ENCODE measurements at regions not wholly inside any gene's neighbourhood (a gene's known extent, or its start where the extent isn't known, plus 50 kb on each side); places are given as distances from the start of the nearest gene placed in this dataset.

DNA sequence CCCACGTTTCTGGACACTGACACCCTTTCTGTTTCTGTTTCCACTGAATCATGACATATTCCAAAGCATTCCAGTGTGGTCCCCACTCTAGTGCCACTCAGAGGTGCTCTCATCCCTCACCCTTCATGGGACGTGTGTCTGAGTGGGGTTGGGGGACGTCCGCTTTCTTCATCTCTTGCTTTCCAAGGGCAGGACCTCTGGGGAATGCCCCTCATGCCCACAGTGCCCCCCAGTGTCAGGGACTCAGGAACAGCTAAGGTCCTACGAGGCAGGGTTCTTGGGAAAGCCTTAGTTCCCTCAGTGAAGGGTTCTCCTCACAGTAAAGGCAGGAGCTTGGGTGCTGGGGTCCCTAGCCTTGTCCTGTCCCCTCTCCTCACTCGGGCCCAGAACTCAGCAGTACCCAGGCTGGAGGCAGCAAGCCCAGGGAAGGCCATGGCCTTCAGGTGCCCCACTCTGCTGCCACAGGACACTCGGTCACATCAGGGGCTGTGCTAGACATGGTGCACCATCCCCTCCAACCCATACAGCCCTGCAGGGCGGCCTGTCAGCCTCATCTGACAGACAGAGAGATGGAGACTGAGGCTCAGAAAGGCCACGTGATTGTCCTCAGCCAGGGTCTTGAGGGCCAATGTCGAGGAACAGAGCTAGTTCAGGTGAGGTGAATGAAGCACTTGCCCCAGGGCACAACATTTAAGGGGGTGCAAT is 261.0 kb downstream of the TLE3 start:
- no peak for DNase-seq (ENCODE audit: low read depth, low spot score)

DNA sequence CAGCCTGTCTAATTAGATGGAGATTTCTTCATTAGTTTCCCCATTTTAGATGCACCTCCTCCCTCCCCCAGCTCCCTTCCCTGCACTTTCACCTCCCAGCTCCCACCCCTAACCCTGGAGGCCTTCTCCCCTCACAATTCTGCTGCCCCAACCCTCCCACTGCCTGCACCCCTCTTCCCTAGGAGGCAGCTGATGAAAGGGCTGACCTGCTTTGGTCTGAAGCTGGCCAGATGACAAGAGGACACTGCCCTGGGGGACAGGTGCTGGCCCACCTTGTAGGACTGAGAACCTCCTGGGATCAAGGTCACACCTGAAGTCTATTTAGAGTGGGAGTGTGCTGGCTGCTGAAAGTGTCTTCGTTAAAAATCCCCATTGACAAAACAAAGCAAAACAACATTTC is 259.4 kb downstream of the TLE3 start:
- no peak for DNase-seq (ENCODE audit: low read depth, low spot score)

DNA sequence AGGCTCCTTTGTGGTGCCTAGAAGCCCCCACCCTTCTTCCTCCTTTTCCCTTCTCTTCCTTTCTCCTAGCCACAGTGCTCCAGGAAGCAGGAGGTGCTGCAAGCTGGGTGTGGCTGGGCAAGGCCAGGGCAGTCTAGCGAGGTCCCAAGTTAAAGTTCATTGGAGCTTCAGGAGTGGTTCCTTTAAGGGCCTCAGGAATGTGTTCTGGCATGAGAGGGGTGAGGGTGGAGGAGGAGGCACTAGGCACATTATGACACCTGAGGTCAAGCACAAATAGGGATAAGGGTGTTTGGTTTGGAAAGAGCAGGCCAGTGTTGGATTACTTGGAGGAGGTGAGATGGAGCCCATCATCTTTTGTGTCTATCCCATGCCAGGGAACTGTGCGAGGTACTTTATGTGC is 258.7 kb downstream of the TLE3 start:
- DNase-seq (ENCODE audit: low read depth, low spot score) = no peak

DNA sequence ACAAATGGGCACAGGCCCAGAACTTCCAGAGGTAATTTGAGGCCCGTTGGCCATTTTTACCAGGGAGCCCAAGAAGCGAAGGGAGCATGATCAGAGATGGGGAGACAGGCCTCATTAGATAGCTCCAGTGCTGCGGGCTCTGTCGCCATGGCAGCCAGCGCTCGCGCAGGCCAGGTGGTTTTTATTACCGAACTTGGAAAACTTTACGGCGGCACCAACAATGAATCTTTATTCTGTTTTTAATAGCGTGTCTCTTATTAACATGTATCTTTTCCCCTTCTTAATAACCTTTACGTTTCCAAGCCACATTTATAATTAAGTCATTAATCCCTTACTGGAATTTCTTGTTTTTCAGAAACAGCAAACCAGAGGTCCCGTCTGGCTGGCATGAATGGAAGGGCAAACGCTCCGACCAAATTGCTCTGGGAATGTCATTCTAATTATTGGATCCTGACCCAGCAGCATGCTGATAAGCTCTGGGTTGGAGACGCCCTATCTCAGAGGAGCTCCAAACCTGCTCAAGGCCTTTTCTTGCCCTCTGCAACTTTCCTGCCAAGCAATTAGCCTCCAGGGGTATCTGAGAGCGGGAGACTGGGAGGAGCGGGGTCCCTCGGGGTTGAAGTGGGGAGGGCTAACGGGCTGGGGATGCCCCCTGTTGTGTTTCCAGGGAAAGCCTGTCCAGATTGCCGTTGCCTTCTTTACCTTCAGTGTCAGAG is 256.4 kb downstream of the TLE3 start:
- no peak for DNase-seq (ENCODE audit: low read depth, low spot score)

DNA sequence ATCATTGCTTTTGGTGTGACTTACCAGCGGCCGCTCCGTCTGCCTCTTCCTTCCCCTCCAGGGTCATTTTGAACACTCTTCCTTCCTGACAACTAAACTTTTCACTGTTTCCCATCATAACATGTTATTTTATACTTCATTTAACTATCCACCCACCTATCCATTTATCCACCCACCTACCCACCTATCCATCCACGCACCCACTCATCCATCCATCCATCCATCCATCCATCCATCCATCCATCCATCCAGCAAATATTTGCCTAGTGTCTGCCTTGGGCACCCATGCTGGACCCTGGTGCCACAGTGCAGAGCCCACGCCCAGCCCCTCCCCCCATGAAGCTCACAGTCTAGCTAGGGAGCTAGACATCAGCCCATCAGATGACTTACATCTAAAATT is 254.9 kb downstream of the TLE3 start:
- no peak for DNase-seq (ENCODE audit: low read depth, low spot score)

DNA sequence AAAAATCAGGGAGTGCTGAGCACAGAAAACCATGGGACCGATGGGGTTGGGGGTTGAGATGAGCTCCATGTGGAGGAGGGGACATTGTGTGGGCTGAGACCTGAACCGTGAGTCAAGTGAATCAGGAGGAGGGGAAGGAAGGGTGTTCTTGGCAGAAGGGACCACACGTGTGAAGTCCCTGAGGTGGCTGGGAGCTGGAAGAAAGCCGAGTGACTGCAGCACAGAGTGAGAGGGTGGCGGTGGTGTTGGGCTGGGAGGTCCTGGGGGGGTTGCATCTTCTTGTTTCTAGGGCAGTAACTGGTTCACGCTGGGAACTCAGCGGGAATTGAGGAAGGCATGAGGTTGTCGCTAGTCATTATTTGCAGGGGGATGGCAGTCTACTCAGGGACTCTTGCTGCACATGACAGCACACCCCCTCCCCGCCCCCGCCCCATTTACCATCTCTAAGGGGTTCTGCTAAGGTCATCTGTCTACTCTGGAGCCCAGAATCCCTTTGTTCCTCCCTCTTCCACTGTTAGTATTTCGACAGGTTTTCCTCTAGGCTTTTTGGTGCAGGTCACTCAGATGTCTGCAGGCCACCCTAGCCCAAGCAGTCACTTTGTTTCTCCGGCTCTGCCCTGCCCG is 254.3 kb downstream of the TLE3 start:
- DNase-seq (ENCODE audit: low read depth, low spot score) = no peak

DNA sequence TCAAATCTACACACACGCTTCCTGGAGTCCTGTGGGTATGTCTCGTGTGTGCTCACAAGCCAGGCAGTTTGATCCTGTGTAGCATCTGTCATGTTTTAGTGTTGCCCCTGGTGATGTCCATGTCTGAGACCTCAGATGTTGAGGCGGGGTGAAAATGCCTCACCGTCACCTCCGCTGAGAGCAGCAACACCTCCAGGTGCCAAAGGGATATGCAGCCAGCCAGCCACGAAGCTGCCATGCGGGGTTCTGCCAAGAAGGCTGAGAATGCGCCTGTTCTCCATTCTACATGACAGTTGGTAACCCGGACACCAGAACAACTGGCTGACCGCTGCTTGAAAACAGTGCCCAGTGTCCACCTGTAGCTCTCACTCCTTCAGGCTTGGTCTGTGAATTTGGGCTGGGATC is 253.8 kb downstream of the TLE3 start:
- no peak for DNase-seq (ENCODE audit: low read depth, low spot score)

DNA sequence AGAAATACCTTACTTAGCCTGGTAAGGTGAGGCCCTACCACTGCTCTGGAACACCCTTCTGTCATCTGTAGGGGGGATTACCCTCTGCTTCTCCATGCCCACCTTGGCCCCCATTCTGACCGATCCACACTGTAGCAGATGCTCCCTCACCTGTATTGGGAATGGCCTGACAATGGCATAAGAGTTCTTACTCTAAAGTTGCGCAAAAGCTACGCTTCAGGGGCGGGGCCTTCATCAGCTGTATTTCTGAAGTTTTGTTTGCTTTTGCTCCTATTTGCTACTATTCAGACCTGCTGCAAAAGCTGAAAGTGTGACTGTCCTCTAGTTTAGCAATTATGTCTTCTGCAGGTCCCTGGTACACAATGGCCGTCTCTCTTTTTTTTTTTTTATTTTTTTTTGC is 252.6 kb downstream of the TLE3 start:
- DNase-seq (ENCODE audit: low read depth, low spot score) = no peak

DNA sequence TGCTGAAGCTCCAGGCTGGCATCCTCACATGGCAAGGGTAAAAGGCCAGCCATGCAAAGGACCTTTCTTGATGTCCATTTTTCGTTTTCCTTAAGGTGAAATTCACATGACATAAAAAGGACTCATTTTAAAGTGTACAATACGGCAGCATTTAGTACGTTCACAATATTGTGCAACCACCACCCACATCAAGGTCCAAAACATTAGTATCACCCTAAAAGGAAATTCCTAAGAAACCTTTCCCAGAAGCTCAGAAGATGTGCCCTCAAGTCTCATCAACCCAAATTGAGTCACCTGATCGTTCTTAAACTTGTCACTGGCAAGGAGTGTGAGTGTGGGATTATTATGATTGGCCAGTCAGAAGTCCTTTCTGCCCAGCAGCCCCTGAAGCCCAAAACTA is 250.1 kb downstream of the TLE3 start:
- DNase-seq (ENCODE audit: low read depth, low spot score) = no peak

DNA sequence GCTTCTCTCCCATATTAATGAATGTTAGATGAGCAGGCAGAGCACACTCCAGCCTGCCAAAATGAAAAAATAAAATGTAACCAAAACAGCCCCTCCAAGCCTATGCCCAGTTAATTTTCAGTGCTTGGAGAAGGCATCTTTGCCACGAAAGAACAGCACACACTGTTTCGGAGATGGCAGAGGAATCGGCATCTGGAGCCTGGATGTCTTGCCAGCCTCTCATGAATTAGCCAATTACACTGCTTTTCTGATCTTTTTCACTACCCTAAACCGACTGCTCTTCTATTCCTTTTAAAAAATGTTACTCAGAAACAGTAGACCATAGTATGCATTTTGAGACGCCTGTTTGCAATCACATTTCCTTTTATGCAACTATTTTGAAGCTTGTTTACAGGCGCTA is 249.6 kb downstream of the TLE3 start:
- DNase-seq (ENCODE audit: low read depth, low spot score) = no peak

DNA sequence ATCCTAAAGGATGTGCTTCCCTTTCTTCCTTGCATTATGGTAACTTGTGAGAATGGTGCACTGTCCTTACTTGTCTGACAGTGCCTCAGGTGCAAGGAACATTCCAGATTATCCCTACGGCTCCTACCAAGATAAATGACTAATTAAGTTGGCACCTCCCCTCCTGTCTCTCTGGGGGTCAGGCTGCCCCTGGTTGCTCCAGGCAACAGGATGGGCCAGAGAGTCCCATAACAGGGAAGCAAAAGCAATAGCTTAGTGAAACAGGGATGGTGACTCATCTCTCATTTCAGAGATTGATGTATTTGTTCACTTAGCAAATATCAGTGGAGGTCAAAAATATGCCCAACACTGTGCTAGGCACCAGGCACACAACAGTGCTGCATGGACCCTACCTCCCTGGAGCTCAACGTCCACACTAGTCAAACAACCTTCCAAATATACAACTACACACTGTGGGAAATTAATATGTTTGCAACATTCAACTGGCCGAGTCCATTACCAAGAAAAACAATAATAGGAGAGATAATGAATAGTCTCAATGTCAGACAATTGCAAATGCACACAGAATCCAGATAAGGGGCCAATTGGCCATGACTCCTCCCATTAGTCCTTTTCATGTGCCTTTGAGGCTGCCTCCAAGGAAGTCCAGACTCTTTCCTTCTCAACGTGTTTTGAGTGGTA is 249.0 kb downstream of the TLE3 start:
- no peak for DNase-seq (ENCODE audit: low read depth, low spot score)

DNA sequence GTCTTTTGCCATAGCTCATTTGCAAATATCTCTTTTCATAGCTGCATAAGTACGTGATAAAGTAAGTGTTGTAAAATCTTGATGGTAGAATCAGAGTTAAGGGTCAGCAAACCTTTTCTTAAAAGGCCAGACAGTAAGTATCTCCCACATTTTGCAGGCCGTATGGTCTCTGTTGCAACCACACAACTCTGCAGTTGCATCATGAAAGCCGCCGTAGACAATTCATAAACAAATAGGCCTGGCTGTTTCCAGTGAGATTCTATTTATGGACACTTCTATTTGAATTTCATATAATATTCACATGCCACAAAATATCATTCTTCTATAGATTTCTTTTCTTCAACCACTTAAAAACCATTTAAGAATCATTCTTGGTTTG is 248.5 kb downstream of the TLE3 start:
- no peak for DNase-seq (ENCODE audit: low read depth, low spot score)

DNA sequence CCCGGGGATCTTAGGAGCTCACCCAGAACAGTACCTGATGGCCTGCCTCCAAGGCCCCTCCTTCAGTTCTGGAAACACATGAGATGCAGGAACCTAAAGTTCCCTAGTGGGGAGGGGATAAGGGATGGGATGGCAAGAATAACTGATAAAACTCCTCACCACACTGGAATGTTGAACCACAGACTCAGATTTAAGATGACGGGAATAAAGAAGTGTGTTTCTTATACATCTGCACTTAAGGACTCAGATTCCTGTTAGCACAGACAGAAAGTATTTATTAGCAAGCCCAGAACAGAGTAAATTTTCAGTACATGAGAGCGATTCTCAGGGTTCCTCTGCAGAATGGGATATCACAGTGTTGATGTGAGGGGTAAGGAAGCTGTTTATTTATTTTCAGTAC is 245.2 kb downstream of the TLE3 start:
- no peak for DNase-seq (ENCODE audit: low read depth, low spot score)

DNA sequence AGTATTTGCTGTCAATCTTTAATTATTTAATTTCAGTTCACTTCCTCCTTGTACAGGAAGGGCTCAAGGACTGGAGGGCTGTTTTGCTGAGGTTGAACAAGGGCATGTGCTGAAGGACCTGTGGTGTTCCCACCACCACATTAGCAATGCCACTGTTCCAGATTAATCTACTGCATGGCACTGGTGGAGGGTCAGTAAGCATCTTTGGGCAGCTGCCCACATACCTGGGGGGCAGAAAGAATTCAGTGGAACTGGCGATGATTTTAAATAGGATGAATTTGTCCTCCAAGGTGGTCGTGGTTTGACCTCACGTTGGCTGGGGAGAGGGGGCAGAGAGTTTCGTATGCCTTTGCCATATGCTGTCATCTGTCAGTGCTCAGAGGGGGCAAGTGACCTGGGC is 244.8 kb downstream of the TLE3 start:
- no peak for DNase-seq (ENCODE audit: low read depth, low spot score)

DNA sequence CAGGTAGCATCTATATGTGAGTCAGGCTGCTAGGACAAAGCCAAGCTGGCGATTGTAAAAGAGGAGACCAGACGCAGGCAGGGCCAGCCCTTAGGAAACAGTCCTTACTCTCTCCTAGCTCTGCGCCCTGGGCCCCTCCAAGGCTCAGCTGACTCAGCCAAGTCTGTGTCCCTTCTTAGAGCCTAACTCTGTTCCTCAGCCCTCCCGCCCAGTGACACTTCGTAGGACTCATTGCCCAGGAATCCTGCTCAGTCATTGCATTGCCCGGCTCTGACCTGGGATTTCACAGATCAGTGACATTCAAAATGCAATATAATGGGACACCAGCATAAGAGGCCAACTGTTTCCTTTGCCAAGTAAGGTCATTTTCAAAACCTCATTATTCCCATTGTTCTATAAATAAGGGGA is 244.2 kb downstream of the TLE3 start:
- no peak for DNase-seq (ENCODE audit: low read depth, low spot score)

DNA sequence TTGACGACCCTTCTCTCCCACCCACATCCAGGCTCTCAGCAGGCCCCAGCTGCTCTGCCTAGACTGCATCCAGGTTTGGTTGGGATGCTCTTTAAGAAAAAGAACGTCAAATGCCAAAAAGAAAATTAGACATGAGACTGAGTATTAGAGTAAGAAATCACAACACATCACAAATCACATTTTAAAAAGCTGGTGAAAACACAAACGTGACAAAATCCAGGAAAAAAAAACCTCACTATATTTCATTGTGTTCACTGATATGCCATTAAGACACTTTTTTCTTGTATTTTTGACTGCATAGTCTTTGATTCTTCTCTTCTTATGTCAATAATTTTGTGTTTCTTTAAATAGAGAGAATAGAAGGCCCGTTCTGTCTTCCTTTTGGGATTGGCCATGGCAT is 243.7 kb downstream of the TLE3 start:
- DNase-seq (ENCODE audit: low read depth, low spot score) = no peak

DNA sequence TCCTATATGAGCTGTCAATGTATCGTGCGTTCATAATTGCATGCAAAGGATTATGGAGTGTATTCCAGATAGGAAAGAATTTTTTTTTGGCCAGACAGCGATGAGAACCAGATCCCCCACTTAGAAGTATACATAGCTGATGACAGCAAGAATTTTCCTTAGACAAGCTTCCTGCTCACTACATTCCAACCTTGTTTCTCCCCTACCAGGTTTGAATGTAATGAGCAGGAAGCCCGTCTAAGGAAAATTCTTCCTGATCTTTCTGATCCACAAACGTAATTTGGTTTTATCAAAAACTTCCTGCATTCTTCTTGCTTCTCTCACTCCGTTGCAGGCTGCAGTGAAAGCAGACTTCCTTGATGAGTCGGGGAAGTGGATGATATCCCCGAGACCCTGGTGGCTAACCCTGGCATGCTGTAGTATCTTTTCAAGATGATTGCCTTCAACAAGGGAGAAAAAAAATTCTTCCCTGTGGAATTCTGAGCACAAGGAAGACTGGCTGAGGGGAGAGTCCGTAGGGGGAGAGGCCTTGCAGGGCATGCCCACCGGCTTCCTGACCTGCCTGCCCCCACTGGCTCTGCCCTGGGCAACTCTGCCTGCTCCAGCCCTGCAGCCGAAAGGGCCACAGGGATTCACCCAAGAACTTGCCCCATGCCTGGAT is 243.1 kb downstream of the TLE3 start:
- no peak for DNase-seq (ENCODE audit: low read depth, low spot score)

DNA sequence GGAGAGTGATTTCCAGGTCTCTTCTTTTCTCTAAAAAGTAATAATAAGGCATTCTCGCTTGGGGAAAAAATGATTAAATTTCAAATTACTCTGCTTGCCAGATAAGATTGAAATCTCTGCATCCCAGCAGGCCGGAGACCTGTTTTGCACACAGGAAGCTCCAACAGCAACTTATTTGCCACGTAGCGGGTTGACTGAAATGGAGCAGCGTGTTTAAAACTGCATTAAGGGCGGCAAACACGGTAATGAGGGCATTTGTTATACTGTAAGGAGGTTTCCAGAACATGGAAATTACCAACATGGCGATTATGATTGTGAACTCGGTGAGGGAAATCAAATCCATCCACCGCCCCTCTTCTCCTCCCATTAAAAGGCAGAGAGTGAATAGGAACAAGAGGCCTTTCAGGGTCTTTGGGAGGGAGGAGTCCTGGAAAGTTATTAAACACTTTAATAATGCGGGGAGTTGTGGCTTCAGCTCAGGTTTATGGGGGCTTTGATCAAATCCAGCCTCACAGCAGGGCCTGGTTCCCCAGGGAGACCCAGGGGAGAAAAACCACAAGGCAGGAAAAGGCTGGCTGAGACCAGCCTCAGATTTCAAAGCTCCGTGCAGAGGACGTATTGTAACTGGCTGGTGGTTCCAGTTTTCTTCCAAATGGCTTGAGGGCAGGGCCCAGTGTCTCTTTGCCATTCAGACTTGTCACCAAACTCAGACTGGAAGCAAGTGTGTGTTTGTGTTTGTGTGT is 242.3 kb downstream of the TLE3 start:
- DNase-seq (ENCODE audit: low read depth, low spot score) = no peak

DNA sequence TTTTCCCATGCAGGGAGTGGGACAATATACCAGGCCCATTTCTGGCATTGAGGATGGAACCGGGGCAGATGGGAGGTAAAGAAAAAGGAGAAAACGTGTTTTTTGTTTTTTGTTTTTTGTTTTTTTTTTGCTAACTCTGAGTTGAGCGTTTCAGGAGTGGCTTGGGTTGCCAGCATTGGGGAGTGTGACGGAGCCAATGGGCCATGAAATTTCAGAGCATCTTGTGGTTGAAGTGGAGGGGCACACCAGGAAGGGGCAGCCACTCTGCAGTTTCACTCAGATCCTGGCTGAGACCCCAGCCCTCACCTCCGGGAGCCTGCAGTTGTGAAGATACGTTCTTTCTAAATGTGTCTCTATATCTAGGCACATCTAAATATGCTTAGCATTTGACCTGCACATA is 240.5 kb downstream of the TLE3 start:
- no peak for DNase-seq (ENCODE audit: low read depth, low spot score)

DNA sequence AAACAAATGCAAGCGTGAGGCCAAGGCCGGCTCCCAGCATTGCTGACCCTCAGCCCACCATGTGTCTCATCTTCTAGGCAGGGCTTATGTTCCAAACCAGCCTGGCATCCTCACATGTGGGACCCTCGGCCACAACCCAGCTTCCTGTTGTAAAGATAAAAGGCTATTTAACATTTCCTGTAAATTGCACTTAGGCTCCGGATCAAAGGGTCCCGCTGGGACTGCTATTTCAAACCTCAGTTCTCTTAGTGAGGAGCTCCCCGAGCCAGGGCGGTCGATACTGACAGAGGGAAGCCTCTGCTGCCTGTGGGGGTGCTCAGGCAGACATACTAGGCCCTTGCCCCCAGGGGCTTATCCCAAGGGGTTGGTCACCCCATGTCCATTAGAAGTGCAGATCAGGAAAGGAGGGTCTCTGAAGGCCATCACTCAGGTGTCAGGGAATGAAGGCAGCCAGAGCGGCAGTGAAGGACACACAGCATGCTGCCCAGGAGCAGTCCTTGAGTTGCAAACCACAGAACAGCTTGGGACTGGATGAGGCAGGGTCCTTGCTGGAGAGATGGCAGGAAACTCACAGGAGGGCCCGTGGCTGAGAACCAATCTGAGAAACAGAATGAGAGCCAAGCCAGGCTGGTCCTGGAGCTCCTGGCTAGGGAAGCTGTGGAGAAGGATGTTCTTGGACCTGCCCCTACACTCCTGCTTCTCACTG is 239.9 kb downstream of the TLE3 start:
- no peak for DNase-seq (ENCODE audit: low read depth, low spot score)

DNA sequence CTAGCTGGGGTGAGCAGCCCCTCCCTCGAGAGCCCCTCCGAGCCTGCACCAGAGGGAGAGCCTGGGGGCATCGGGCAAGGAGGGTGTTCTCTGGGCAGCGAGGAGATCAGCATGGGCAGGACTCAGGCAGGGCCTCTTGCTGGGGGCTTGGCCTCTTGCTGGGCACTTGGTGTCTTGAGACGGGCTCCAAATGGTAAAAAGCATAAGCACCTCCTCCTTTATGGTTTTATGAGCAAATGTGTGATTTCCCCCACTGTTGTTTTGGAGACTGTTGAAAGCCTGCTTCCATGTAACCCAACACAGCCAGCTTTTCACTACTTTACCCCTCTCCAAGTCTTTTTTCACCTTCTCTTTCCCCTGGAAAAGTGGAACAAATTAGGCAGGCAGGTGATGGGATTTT is 239.3 kb downstream of the TLE3 start:
- DNase-seq (ENCODE audit: low read depth, low spot score) = no peak
